ENCODE measurements at regions not wholly inside any gene's neighbourhood (a gene's known extent, or its start where the extent isn't known, plus 50 kb on each side); places are given as distances from the start of the nearest gene placed in this dataset.
A peak's percentile ranks its signal among the peaks of the same experiment; 100 is the strongest.

DNA sequence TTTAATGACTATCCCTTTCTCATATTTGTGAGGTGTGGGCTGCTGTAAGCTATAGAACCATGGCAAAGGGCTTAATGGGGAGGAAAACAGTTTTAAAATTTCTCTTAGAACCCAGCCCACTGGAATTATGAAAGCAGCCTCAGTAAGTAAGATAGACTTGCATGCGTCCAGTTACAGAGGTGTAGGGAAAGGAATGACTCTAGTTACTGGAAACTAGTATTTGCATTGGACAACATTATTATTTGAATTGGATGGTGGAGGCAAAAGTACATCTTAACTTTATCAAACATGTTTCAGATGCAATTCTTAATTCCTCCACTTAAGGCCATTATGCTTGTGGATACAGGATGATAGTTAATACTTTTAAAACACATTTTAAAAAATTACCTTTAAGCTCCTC lies 292.9 kb downstream of the SPRY2 start:
- no peak overlapping the region for H3K27ac ChIP-seq

GRCh38 chr13:80047406-80047805 lies 293.5 kb downstream of the SPRY2 start:
- DNase-seq = no peak
- Histone ChIP-seq H3K4me3 (no peak overlapping the region), H3K9me3 (no peaks in the 10 kb centered on the region), H3K27me3 (no peaks in the 10 kb centered on the region), H3K4me1 (no peaks in the 10 kb centered on the region), H3K36me3 (no peaks in the 10 kb centered on the region), H3K9ac (ENCODE audit: low read depth in 2 of 2, low read length in 2 of 2) (no peak overlapping the region), H3K27ac (no peak overlapping the region)
- intact Hi-C loops (cut with DNase I) = no loop called here
- no peak for TF ChIP-seq CTCF (IDR thresholded peaks at IDR 0.05)

More for the DNA sequence above, 292.9 kb downstream of the SPRY2 start:
- Histone ChIP-seq H3K27me3 (no peaks in the 10 kb centered on the region), H3K4me1 (no peaks in the 10 kb centered on the region), H3K9ac (ENCODE audit: low read depth in 2 of 2, low read length in 2 of 2) (no peak overlapping the region), H3K9me3 (no peaks in the 10 kb centered on the region), H3K4me3 (no peak overlapping the region), H3K36me3 (no peaks in the 10 kb centered on the region)
- no peak for DNase-seq
- no peak for TF ChIP-seq CTCF (IDR thresholded peaks at IDR 0.05)
- intact Hi-C loops (cut with DNase I) = no loop called here

- Histone ChIP-seq H3K9me3 (no peaks in the 10 kb centered on the region), H3K36me3 (no peaks in the 10 kb centered on the region), H3K27ac (no peak overlapping the region), H3K4me3 (no peak overlapping the region), H3K9ac (ENCODE audit: low read depth in 2 of 2, low read length in 2 of 2) (no peak overlapping the region), H3K27me3 (no peaks in the 10 kb centered on the region), H3K4me1 (no peaks in the 10 kb centered on the region)
- no peak for DNase-seq
- intact Hi-C loops (cut with DNase I) = no loop called here
- no peak for TF ChIP-seq CTCF (IDR thresholded peaks at IDR 0.05)
Observed at GRCh38 chr13:80040981-80041317, 300.0 kb downstream of the SPRY2 start.

DNA sequence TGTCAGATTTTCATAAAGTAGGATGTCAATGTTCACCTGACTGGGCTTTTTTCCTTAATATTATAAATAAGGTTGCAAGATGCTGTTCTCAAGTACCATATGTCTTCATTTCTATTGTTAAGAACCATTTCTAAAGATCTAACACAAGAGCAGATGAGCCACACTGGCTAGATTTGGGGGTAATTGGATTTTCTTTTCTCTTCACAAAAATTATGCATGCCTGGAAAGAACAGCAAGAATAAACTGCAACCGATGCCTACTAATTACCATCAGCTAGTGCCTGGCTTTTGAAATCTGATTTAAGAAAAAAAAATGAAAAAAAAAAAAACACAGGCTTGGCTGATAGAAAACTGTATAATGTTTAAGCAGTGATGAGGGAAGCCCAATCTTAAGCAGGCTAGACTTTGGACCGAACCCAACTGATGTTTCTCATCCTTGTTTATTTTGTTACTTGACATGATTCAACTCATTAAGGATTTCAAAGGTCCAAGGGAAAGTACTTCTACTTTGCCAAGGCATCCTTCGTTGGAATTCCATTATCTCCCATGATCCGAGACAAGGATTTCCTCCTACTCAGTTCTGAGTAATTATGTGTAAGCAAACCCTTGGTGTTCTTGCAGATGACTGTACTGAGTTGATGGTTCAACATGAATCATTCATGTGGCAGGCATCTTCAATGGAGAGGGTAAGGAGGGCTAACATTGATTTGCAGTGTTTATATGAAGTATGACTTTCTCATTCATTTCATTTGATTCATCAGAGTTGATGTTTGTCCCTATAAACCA lies 300.5 kb downstream of the SPRY2 start:
- Histone ChIP-seq H3K27ac (no peak overlapping the region), H3K36me3 (no peaks in the 10 kb centered on the region), H3K27me3 (no peaks in the 10 kb centered on the region), H3K9ac (ENCODE audit: low read depth in 2 of 2, low read length in 2 of 2) (no peak overlapping the region), H3K4me3 (no peak overlapping the region), H3K9me3 (no peaks in the 10 kb centered on the region), H3K4me1 (no peaks in the 10 kb centered on the region)
- no peak for TF ChIP-seq CTCF (IDR thresholded peaks at IDR 0.05)
- intact Hi-C loops (cut with DNase I) = no loop called here
- peak; percentile 24 for DNase-seq

DNA sequence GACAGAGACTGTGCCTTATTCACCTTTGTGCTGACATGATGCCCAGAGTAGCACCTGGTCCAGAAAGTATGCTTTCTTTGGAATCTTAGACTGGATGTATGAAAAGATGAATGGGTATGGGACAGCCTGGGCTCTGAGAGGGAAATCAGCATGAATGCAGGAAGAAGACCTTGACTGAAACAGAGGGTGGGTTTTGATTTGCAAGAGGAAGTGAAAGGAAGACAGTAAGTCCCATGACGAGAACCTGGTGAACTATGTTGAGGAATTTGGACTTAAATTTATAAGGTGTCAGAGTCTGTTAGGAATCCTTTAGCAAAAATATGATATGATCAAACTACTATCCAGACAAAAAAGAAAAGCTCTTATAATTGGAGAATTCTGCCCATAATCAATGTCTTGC lies 301.9 kb downstream of the SPRY2 start:
- Histone ChIP-seq H3K9me3 (no peaks in the 10 kb centered on the region), H3K36me3 (no peaks in the 10 kb centered on the region), H3K27ac (no peak overlapping the region), H3K9ac (ENCODE audit: low read depth in 2 of 2, low read length in 2 of 2) (no peak overlapping the region), H3K4me3 (no peak overlapping the region), H3K27me3 (no peaks in the 10 kb centered on the region), H3K4me1 (no peaks in the 10 kb centered on the region)
- DNase-seq = no peak
- TF ChIP-seq CTCF (IDR thresholded peaks at IDR 0.05) = no peak
- intact Hi-C loops (cut with DNase I) = no loop called here

Measured in colonic mucosa (tissue), 4 donors.